Transverse colon (tissue), 4 donors: ENCODE measurements at regions not wholly inside any gene's neighbourhood (a gene's known extent, or its start where the extent isn't known, plus 50 kb on each side); places are given as distances from the start of the nearest gene placed in this dataset.

Source experiments
- CTCF ChIP-seq, 5 experiments: fragments of 200-600 bp in 3 of 5; fragments of 450-650 bp in 2 of 5; sonication (generic) in 3 of 5; IDR thresholded peaks; 1 replicate in 2 of 5; 2 replicates in 3 of 5; pipeline ENCODE4 v1.5.1; 2016 to 2017; ENCODE audit warnings: antibody characterized with exemption in 5 of 5, inconsistent platforms in 3 of 5, mild to moderate bottlenecking in 2 of 5, moderate library complexity in 1 of 5
- EP300 ChIP-seq: sonication (generic); formaldehyde crosslinking; IDR thresholded peaks from one replicate; pipeline ENCODE4 v1.6.1; 2017; ENCODE audit warnings: antibody characterized with exemption, low read depth
- POLR2A ChIP-seq: fragments of 450-650 bp; IDR thresholded peaks from one replicate; pipeline ENCODE4 v1.6.1; 2016; ENCODE audit warnings: antibody characterized with exemption, mild to moderate bottlenecking, moderate library complexity
- POLR2AphosphoS5 ChIP-seq, 3 donors: sonication (generic); formaldehyde crosslinking; IDR thresholded peaks; one replicate each; pipeline ENCODE4 v1.6.1; 2016; ENCODE audit warnings: antibody characterized with exemption in 3 of 3

GRCh38 chr3:182544542-182544941 lies 248.8 kb upstream of the ATP11B start:
- TF ChIP-seq POLR2A (no peak), CTCF (IDR thresholded peaks at IDR 0.05) (no peak), POLR2AphosphoS5 (IDR thresholded peaks at IDR 0.05) (no peak), EP300 (no peak)
